Stimulated activated CD4-positive, alpha-beta T cell treated with anti-CD3 and anti-CD28 coated beads, Interleukin-2, amount 100 ng/mL, for 4 hours (primary cell): ENCODE measurements at regions not wholly inside any gene's neighbourhood (a gene's known extent, or its start where the extent isn't known, plus 50 kb on each side); places are given as distances from the start of the nearest gene placed in this dataset.
"Not testable (repeated sequence)": the region's sequence is repeated elsewhere in the genome, so short reads cannot be mapped to it uniquely, and the experiment has no call there.

Source experiments
- DNase-seq: peaks from one replicate; pipeline ENCODE4 v3.0.0-alpha.2; 2020; ENCODE audit warnings: low read depth

DNA sequence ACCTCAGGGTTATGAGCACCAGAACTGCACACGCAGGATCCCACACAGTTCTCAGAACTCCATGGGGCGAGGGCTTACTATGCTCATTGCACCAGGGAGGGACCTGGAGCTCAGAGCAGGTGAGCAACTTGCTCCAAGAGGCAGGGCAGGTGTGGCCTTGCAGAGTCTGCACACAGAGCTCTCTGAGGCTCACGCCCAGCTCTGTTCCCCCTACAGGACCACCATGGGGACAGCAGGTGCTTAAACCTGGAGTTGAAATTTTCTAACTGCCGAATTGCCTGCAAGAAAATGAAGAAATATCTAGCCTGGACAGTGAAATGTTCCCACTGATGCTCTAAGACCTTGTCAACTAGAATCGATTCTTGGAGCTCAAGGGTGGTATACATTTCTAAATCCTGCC lies 49.9 kb upstream of the MSMB start:
- DNase-seq, result not testable (repeated sequence)

DNA sequence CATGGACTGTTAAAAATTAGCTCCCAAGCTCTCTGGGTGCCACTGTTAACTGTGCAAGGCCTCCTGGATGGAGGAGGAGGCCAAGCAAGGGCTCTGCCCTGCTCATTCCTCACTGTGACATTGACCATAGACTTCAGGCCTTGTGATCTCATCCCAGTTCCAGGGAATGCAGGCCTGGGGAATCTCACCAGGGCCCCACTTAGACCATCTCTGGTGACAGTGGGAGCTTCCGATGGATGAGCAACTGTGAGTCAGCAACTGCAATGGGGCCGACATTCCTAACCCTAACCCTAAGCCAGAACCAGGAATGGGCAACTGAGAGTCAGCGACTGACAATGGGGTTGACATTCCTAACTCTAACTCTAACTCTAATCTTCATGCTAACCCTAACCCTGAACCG lies 50.4 kb upstream of the MSMB start:
- DNase-seq, result no peak

DNA sequence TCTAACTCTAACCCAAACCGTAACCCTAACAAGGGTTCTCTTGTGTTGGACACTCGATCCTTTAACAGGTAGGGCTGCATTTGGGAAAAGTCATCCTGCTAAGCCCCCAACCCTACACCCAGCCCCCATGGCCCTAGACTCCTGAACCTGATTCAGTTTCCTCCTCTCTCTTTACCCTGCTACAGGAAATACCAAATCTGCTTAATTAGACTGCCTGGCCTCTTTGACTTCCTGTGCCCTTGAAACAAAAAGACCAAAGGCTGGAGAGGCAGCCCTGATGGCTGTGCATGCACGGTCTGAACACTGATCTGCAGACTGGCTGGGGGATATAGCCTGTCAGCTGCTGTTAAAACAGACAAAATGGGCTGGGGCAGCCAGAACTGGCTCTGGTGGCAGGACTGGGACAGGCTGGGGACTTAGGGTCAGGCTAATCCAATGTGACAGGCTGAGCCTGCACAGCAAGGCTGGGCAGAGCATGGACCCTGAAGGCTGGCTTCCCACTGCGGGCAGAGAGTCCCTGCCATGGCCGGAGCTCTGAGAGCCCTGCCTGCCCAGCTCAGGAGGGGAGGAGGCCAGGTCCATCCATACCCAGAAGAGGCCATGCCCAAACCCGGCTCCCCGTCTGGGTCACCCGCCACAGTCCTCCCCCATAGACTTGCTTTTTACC lies 51.0 kb upstream of the MSMB start:
- no peak for DNase-seq

DNA sequence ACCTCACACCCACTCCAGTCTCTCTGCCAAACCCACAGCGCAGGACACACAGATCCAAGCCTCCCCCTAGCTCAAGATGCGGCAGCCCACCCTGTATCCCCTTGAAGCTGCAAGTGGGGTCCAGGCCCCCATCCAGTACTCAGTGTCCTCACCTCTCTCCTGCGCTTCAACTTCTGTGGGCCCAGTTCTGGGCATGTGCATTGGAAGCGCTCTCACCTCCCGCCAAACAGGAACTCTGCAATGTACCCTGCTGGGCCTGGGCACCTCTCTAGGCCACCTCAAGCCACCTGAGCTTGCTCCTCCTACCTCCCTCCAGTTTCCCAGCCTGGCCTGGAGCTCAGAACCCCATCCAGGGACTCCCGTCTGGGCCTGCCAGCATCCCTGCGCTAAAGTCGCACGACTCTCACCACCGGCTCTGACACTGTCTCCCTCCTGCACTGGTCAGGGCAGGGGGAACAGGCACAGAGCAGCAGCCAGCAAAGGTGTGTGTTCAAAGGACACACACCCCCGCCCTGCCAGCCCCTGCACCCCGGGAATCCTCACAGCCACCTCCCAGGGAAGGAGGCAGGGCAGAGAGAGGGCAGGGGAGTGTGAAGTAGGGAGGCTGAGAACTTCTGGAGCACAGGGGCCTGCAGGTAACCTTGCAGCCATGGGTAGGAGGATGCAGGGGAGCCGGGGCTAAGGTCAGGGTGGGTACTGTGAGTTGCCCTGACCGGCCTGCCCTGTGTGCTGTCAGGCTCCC lies 51.7 kb upstream of the MSMB start:
- DNase-seq, result no peak

DNA sequence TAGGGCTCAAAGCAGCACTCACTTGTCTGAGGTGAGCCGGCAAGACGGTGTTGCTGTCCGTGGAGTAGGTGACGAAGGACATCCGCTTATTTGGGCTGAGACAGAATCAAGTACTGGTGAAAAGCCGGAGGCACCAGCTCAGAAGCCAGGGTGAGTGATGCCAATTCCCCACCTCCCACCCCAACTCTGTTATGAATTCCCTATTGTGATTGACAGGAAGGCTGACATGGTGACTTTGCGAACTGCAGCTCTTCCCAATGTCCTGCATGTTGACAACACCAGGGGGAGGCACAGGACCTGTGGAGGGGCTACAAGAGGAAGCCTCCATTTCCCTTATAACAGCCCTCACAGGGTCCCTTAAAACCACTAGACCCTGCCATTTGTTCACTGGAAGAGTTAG lies 52.3 kb upstream of the MSMB start:
- no peak for DNase-seq

DNA sequence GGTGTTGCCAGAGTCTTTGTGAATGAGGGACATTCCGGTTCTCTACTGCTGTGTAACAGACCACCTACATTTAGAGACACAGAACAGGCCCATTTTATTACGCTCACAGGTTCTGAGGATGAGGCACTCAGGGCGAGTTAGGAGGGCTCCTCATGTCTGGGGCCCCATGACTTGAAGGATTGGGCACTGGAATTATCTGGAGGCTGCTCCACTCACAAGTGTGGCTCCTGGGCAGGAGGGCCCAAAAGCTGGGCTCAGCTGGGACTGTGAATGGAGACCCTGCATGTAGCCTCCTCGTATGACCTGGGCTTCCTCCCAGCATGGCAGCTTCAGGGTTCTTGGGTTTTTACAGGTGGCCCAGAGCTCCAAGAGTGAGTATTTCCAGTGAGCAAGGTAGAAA lies 52.9 kb upstream of the MSMB start:
- DNase-seq, result not testable (repeated sequence)

DNA sequence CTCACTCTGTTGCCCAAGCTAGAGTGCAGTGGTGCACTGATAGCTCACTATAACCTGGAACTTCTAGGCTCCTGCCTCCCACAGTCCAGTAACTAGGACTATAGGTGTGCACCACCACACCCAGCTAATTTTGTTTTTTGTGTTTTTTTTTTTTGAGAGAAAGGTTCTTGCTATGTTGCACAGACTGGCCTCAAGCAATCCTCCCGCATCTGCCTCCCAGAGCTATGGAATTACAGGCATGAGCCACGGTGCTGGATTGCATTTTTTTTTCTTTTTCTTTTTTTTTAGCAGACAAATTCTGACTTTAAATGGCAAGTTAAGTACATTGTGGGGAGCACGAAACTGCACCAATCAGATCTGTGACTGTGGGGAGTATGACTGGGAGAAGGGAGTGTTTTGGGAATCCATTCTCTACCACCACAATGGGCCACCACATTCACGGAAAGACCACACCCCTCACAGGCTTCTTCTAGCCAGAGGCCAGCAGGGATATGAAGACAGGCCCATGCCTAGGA lies 58.1 kb upstream of the MSMB start:
- no peak for DNase-seq

DNA sequence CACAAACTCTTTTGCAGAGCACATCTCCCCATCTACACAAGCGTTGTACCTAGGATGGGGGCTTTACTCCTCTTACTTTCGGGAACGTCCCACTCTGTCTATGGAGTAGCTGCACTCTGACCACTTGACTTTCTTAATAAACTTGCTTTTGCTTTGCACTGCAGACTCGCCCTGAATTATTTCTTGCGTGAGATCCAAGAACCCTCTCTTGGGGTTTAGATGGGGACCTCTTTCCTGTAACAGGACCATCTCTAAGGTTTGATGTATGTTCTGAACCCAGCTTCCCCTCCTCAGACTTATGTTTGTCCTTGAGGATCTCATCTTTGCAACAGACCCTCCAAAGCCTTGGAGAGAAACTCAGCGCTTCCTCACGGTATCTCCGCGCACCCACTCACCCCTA lies 59.3 kb upstream of the MSMB start:
- not testable (repeated sequence) for DNase-seq

DNA sequence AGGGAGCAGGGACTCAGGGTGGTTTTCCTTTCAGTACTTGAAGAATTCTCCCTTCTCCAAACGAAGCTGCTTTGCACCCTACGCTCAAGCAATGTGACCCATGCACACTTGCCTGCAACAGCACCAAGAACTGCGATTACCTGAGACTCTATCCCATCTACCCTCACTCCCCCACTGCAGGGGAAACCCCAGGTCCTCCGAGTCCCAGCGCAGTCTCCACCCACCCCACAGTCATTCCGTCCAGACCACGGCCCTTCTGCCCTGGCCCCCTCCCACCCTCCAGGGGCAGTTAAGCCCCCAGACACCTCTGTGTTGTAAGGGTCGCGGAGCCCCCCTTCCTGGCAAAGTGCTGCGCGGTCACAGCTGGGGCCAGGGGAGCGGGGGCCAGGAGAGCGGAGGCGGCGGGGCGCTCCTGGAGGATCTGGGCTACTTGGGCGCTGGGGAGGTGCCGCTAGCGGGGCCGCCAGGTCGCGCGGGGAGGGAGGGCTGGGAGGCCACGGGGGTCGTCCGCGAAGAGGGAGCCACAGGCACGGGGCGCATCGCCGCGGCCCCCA lies 59.9 kb upstream of the MSMB start:
- not testable (repeated sequence) for DNase-seq

DNA sequence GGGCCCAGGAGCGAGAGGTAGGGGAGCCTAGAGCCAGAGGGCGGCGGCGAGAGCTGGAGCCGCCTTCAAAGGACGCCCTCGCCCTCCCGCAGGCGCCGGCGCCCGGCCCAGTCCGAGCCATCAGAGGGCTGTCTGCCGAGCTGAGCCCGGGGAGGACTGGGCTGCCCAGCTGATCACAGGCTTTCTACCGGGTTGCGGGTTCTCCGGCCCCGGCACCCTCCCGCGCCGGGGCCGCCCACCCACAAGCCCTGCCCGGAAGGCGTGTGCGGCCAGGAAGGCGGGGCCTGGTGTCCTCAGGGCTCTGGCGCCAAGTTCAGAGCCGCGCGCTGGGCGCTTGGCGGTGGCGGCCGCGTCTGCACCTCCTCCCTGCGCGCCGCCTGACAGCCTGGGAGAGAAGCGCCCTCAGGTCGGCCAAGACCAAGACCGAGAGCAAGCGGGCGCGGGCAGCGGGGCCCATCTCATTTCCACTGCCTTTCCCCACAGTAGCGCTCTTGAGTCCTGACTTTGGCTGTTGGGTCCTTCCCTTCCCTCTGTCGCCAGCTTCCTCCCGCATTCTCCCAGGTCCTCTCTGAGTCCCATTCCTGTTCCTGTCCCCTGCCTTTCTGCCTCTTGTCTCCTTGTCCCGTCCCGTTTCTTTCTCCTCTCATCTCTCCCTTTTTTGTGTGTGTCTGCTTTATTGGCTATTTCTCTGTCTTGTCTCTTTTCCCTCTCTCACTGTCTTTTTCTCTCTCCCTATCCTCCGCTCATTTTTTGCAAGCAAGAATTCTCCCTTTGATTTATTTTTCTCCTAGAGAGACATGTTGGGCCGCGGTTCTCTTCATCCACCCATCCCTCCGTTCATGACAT lies 60.6 kb upstream of the MSMB start:
- no peak for DNase-seq

DNA sequence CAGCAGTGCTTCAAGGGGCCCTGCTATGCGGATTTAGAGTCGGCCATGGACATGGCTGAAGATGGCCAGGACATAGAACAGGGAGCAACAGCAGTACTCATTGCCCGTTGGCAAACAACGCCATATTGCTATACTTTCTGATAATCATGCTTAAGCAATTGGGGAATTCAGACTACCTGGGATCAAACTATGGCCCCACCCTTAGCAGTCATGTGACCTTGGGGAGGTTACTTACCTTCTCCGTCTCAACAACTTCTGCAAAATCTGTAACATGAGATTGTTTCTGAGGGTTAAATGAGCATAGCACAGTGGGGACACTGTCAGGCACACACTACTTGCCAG lies 62.1 kb upstream of the MSMB start:
- not testable (repeated sequence) for DNase-seq

DNA sequence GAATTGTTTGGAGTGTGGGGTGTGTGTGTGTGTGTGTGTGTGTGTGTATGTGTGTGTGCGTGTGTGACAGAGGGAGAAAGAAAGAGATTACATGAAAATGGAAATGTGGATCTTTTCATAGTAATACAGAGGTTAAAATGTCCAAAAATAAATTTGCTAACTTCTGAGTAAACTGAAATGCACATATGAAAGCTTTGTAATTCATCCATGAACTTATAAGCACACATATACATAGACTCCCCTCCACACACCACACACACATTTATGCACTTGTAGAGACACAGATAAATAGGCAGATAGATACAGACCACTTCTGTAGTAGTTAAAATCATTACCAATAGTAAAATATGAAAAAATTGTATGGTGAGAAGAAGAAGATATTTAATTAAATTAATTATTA lies 108.2 kb upstream of the MSMB start:
- not testable (repeated sequence) for DNase-seq

DNA sequence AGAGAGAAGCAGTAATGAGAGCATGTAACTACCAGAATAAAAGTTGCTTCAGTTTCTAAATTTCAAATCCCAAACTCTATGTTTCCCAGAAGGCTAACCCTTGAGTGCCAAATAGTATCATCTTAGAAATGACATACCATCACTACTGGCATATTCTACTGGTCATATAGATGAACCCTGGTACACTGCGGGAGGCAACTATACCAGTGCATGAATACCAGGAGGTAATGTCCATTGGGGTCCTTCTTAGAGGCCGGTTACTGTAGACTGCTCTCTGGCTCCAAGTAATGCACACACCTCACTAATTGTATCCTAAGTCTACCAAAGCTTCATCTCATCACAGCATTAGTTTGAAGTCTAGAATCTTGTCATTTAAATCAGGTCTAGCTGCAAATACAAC lies 108.6 kb upstream of the MSMB start:
- not testable (repeated sequence) for DNase-seq

DNA sequence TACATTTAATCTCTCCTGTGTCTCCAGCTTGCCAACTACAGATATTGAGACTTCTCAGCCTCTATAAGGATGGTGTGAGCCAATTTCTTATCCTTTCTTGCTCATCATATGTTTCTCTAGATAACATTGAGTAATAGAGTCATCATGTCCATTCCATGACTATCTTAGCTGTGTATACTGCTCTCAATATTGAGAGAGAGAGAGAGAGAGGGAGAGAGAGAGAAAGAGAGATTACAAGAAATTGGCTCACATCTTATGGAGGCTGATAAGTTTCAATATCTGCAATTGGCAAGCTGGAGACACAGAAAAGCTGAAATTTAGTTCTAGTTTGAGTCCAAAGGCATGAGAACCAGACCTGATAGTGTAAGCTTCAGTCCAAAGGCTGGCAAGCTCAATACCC lies 110.8 kb upstream of the MSMB start:
- not testable (repeated sequence) for DNase-seq

DNA sequence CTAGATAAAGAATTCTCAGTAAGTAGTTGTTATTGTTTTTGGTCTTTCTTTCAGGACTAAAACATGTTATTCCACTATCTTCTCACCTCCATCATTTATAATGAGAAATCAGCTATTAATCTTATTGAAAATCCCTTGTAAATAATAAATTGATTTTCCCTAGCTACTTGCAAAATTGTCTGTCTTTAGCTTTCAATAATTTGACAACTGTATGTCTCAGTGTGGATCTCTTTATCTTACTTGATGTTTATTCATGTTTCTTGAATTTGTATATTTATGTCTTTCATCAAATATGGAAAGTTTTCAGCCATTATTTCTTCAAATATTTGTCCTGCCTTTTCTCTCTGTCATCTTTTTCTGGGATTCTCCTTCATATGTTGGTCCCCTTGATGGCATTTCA lies 117.1 kb upstream of the ANTXRL start:
- DNase-seq, result no peak

DNA sequence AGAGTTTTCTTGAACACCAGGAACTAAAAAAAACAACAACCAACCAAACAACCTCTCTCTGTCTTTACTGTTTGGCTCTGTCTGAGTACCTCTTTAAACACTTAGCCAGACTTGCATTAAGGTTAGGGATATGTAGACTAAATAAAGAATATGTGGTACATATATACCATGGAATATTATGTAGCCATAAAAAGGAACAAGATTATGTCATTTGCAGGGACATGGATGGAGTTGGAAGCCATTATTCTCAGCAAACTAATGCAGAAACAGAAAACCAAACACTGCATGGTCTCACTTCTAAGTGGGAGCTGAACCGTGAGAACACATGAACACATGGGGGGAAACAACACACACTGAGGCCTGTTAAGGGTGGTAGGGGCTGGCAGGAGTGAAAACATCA lies 116.0 kb upstream of the ANTXRL start:
- no peak for DNase-seq

DNA sequence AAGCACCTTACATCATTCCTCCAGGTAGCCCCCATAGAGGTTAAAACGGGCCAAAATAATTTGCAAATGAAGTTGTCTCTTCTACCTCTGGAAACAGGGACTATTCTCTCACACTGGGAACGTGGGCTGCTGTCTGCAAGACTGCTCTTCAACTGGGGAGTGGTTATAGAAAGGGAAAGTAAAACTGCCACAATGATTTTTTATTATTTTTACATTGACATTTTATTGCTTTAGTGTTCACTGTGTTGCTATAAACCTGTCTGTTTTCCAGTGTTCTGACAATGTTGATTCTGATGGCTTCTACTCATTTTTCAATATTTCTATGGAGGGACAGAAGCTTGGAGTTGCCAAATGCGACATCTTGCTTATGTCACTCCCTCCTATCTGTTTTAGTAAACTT lies 115.1 kb upstream of the ANTXRL start:
- DNase-seq, result no peak

DNA sequence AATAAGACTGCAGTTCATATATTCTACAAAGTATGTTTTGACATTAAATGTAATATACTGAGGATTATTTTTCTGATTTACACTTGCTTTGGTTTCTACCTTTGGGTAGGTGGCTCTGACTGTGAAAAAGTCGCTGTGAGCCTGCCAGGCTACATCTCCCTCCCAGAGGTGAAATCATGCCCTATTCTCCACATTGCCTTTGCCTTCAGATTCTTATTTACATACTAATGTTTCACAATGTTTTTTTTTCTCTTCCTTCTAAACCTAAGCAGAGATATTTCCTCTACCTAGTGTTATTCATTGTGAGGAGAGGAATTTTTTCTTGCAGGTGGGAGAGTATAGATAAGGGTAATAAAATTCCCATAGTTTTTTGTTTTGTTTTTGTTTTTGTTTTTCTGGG lies 111.5 kb upstream of the ANTXRL start:
- DNase-seq, result no peak

DNA sequence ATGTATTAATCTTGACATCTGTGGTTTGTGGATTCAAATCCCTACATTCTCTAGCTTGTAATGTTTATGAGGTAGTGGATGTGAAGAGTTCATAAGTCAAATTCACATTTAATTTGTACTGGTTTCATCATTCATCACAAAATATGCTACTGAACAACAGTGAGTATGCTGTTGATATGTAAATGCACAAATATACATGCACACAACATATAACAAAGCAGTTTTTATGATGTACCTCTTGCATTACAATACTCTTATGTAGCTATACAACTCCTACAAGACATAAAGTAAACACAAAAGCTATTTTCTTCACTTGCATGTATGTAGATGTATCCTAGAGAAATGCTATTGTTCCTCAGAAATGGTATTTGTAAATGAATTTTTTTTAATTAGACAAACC lies 111.0 kb upstream of the ANTXRL start:
- DNase-seq, result no peak

DNA sequence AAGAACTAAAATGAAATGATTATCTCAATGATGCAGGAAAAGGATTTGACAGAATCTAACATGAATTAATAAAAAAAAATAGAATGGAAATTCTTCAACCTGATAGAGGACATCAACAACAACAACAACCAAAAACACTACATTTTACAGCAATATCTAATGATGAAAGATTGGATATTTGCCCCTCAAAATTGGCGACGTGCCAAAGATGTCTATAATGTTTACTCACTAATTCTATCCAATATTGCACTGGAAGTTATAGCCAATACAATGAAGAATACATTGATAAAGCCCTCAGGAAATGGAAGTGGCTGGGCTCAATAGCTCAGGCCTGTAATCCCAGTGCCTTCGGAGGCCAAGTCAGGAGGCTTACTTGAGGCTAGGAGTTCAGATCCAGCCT lies 99.4 kb upstream of the ANTXRL start:
- DNase-seq, result not testable (repeated sequence)

DNA sequence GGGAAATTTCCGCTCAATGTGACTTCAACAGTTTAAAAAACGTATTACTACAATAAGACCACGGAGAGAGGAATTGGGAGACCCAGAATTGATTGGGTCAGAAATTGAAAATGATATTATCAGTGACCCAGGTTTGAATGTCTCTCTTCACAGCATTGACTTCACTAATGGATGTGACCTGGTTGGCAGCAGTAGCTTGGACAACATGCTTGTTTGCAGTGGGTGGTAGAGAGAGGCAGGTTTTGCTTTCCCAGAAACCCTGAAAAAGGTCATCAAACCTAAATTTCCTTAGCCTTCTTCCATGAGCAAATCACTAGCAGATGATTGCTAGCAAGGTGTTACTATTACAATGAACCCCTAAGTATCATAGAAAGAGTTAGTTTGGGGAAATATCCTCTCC lies 89.7 kb upstream of the ANTXRL start:
- no peak for DNase-seq

DNA sequence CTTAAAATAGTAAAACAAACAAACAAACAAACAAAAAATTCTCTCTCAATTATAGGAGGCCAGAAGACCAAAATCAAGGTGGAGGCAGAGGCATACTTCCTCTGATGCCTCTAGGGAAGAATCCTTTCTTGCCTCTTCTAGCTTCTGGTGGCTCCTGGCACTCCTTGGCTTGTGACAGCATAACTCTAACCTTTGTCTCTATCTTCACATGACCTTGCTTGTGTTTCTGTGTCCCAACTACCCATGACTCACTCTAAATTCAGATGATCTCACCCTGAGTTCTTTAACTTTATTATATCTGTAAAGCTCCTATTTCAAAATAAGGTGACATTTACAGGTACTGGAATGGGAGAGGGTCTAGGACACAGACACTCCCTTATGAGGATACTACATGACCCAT lies 88.3 kb upstream of the ANTXRL start:
- DNase-seq, result no peak

DNA sequence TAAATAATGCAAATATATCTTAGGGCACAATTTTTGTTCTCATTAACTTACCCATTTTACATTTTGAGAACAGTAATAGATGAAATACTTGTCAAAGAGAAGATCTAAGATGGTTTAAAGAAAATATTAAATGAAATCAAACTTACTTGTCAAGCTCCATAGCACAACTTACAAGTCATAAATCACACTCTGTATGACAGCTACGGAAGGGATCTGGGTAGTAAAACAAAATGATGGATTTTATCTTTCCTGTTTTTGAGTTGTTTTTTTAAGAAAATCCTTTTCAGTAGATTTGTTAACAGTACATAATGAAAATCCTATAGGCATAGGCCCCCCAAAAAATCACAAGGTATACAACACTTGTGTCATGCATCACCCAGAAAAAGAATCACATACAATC lies 84.4 kb upstream of the ANTXRL start:
- DNase-seq, result not testable (repeated sequence)
